ENCODE measurements at regions not wholly inside any gene's neighbourhood (a gene's known extent, or its start where the extent isn't known, plus 50 kb on each side); places are given as distances from the start of the nearest gene placed in this dataset.

GRCh38 chr6:40274058-40274457, 313.1 kb downstream of the LRFN2 start:
- no peak for TF ChIP-seq CTCF (IDR thresholded peaks at IDR 0.05; ENCODE audit: low read length)
- TF ChIP-seq EZH2 (IDR thresholded peaks at IDR 0.05; ENCODE audit: borderline replicate concordance, low read length), result no peak

Data from OCI-LY1 (cell line).